Ovary (tissue), 3 donors: ENCODE measurements at regions not wholly inside any gene's neighbourhood (a gene's known extent, or its start where the extent isn't known, plus 50 kb on each side); places are given as distances from the start of the nearest gene placed in this dataset.

Experiments
- CTCF ChIP-seq, 3 donors: fragments of 450-650 bp in 2 of 3; fragments of 200-600 bp in 1 of 3; IDR thresholded peaks; one replicate each; pipeline versions ENCODE4 v1.5.1 to v1.8.0; 2016 to 2022; ENCODE audit warnings: antibody characterized with exemption in 3 of 3, mild to moderate bottlenecking in 1 of 3
- EP300 ChIP-seq: sonication (generic); formaldehyde crosslinking; IDR thresholded peaks from one replicate; pipeline ENCODE4 v1.6.1; 2017; ENCODE audit warnings: antibody characterized with exemption
- POLR2A ChIP-seq: fragments of 450-650 bp; IDR thresholded peaks from one replicate; pipeline ENCODE4 v1.6.1; 2017; ENCODE audit warnings: antibody characterized with exemption, mild to moderate bottlenecking, moderate library complexity
- donor health status: DM: no; HTN: no; CAD: no.

GRCh38 chr15:93619597-93619996 lies 530.6 kb upstream of the RGMA start:
- TF ChIP-seq POLR2A (no peak), CTCF (IDR thresholded peaks at IDR 0.05) (no peak), EP300 (no peak)
